ENCODE measurements at regions not wholly inside any gene's neighbourhood (a gene's known extent, or its start where the extent isn't known, plus 50 kb on each side); places are given as distances from the start of the nearest gene placed in this dataset.

GRCh38 chr3:153095441-153095840 is 66.6 kb upstream of the RAP2B start:
- TF ChIP-seq CTCF (IDR thresholded peaks at IDR 0.05): no peak
- no peak for TF ChIP-seq EP300 (IDR thresholded peaks at IDR 0.05)
- TF ChIP-seq POLR2AphosphoS5 (IDR thresholded peaks at IDR 0.05): no peak
- no peak for TF ChIP-seq POLR2A (IDR thresholded peaks at IDR 0.05)
- WGBS: 88% methylated on average over 1 of the region's 1 CpG

GRCh38 chr3:153096731-153097131 is 65.3 kb upstream of the RAP2B start:
- TF ChIP-seq CTCF (IDR thresholded peaks at IDR 0.05) (no peak), POLR2A (IDR thresholded peaks at IDR 0.05) (no peak), EP300 (IDR thresholded peaks at IDR 0.05) (no peak), POLR2AphosphoS5 (IDR thresholded peaks at IDR 0.05) (no peak)
- 76% methylated on average over 7 of the region's 7 CpGs for WGBS
- DNase-seq (ENCODE audit: low spot score in 2 of 2): no peak
- Histone ChIP-seq H3K27ac (no peak overlapping the region), H3K36me3 (no peaks in the 10 kb centered on the region), H3K27me3 (no peaks in the 10 kb centered on the region), H3K9me3 (no peaks in the 10 kb centered on the region), H3K4me3 (no peak overlapping the region), H3K4me1 (no peaks in the 10 kb centered on the region)

More at GRCh38 chr3:153095441-153095840, 66.6 kb upstream of the RAP2B start:
- Histone ChIP-seq H3K4me3 (no peak overlapping the region), H3K4me1 (no peaks in the 10 kb centered on the region), H3K27me3 (no peaks in the 10 kb centered on the region), H3K27ac (no peak overlapping the region), H3K36me3 (no peaks in the 10 kb centered on the region), H3K9me3 (no peaks in the 10 kb centered on the region)
- no peak for DNase-seq (ENCODE audit: low spot score in 2 of 2)

- Histone ChIP-seq H3K4me3 (no peak overlapping the region), H3K9me3 (no peaks in the 10 kb centered on the region), H3K4me1 (no peaks in the 10 kb centered on the region), H3K27ac (no peak overlapping the region), H3K36me3 (no peaks in the 10 kb centered on the region), H3K27me3 (no peaks in the 10 kb centered on the region)
- TF ChIP-seq POLR2AphosphoS5 (IDR thresholded peaks at IDR 0.05) (no peak), EP300 (IDR thresholded peaks at IDR 0.05) (no peak), POLR2A (IDR thresholded peaks at IDR 0.05) (no peak), CTCF (IDR thresholded peaks at IDR 0.05) (no peak)
- no peak for DNase-seq (ENCODE audit: low spot score in 2 of 2)
Observed at GRCh38 chr3:153097213-153097612, 64.8 kb upstream of the RAP2B start.

- Histone ChIP-seq H3K27ac (no peak overlapping the region), H3K36me3 (no peaks in the 10 kb centered on the region), H3K4me1 (no peaks in the 10 kb centered on the region), H3K27me3 (no peaks in the 10 kb centered on the region), H3K4me3 (no peak overlapping the region), H3K9me3 (no peaks in the 10 kb centered on the region)
- TF ChIP-seq POLR2AphosphoS5 (IDR thresholded peaks at IDR 0.05): no peak
- TF ChIP-seq EP300 (IDR thresholded peaks at IDR 0.05): no peak
- WGBS: 92% methylated on average over 9 of the region's 9 CpGs
- DNase-seq (ENCODE audit: low spot score in 2 of 2): no peak
Observed at GRCh38 chr3:153099131-153099530, 62.9 kb upstream of the RAP2B start.

GRCh38 chr3:153103406-153103945 is 58.5 kb upstream of the RAP2B start:
- no peak for TF ChIP-seq CTCF (IDR thresholded peaks at IDR 0.05)
- TF ChIP-seq POLR2AphosphoS5 (IDR thresholded peaks at IDR 0.05): no peak
- TF ChIP-seq EP300 (IDR thresholded peaks at IDR 0.05): no peak
- TF ChIP-seq POLR2A (IDR thresholded peaks at IDR 0.05): no peak
- H3K27me3 ChIP-seq: no peaks in the 10 kb centered on the region
- DNase-seq (ENCODE audit: low spot score in 2 of 2): no peak
- H3K9me3 ChIP-seq: no peaks in the 10 kb centered on the region
- H3K27ac ChIP-seq: no peak overlapping the region
- no peak overlapping the region for H3K4me3 ChIP-seq
- H3K36me3 ChIP-seq: no peaks in the 10 kb centered on the region
- H3K4me1 ChIP-seq: no peaks in the 10 kb centered on the region
- WGBS: 64% methylated on average over 2 of the region's 2 CpGs

GRCh38 chr3:153110041-153110440 is 52.0 kb upstream of the RAP2B start:
- Histone ChIP-seq H3K4me3 (no peak overlapping the region), H3K27me3 (no peaks in the 10 kb centered on the region), H3K4me1 (no peaks in the 10 kb centered on the region), H3K36me3 (no peaks in the 10 kb centered on the region), H3K27ac (no peak overlapping the region), H3K9me3 (no peaks in the 10 kb centered on the region)
- TF ChIP-seq CTCF (IDR thresholded peaks at IDR 0.05) (no peak), POLR2A (IDR thresholded peaks at IDR 0.05) (no peak), POLR2AphosphoS5 (IDR thresholded peaks at IDR 0.05) (no peak)
- DNase-seq (ENCODE audit: low spot score in 2 of 2): no peak
- 91% methylated on average over 2 of the region's 2 CpGs for whole genome bisulfite sequencing
